DMS114 treated with DMSO at 0.1 percent for 48 hours (cell line): ENCODE measurements at regions not wholly inside any gene's neighbourhood (a gene's known extent, or its start where the extent isn't known, plus 50 kb on each side); places are given as distances from the start of the nearest gene placed in this dataset.
"Not testable (repeated sequence)": the region's sequence is repeated elsewhere in the genome, so short reads cannot be mapped to it uniquely, and the experiment has no call there.

Experiments used
- DNase-seq: peaks from one replicate; lab custom pipeline; 2025; ENCODE audit not compliant: unreplicated experiment; lab: John Stamatoyannopoulos, UW

DNA sequence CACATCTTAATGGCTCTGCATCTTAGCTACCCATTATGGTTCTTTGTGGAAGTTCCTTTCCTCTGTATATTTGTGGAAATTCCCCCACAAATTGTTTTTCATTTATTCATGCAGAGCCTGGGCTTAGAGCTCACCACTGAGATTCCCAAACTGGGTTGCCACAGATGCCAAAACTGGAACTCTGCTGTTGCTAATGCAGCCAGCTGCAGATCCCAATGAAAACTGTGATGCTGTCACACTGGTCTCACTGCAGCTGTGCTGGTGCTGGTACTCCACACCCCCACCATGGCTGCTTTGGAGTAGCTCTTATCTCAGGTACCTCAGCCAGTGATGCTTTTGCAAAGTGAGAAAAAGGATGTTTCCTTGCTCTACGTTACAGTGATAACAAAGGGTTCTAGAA, 87.7 kb downstream of the DCK start:
- no peak for DNase-seq

GRCh38 chr4:71093745-71094144, 100.3 kb downstream of the DCK start:
- no peak for DNase-seq

GRCh38 chr4:71094201-71094600, 100.8 kb downstream of the DCK start:
- no peak for DNase-seq

- no peak for DNase-seq
Observed at GRCh38 chr4:71095141-71095540, 101.7 kb downstream of the DCK start.

- no peak for DNase-seq
Observed at GRCh38 chr4:71095545-71095944, 102.1 kb downstream of the DCK start.

DNA sequence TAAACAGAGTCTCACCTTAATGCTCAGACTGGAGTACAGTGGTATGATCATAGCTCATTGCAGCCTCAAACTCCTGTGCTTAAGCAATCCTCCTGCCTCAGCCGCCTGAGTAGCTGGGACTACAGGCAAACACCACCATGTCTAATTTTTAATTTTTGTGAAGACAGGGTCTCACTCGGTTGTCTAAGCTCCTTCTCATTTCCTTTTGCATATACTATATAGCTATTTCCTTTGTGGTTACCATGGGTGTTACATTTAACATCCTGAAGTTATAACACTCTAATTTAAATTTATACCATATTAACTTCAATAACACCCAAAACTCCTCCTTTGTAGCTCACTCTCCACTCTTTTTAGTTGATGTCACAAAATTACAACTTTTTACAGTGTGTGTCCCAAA, 114.3 kb downstream of the DCK start:
- DNase-seq: no peak

GRCh38 chr4:71110499-71110898, 117.0 kb downstream of the DCK start:
- DNase-seq: no peak

GRCh38 chr4:71111133-71111532, 117.7 kb downstream of the DCK start:
- not testable (repeated sequence) for DNase-seq

- no peak for DNase-seq
Observed at GRCh38 chr4:71113294-71113693, 119.8 kb downstream of the DCK start.

GRCh38 chr4:71120831-71121524, 127.5 kb downstream of the DCK start:
- no peak for DNase-seq

DNA sequence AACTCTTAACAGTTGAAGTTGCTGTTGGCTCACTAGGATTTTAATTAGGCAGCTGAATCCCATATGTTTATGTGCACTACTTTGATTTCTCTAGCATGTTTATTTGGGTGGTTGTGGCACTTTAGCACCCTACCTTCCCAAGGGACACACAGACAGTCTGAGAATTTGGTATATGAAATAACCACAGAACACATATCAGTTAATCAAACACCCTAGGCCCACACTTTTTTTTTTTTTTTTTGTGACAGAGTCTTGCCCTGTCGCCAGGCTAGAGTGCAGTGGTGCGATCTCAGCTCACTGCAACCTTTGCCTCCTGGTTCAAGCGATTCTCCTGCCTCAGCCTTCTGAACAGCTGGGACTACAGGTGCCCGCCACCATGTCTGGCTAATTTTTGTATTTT, 130.5 kb downstream of the DCK start:
- DNase-seq: no peak

GRCh38 chr4:71125137-71125536, 131.7 kb downstream of the DCK start:
- DNase-seq: no peak

DNA sequence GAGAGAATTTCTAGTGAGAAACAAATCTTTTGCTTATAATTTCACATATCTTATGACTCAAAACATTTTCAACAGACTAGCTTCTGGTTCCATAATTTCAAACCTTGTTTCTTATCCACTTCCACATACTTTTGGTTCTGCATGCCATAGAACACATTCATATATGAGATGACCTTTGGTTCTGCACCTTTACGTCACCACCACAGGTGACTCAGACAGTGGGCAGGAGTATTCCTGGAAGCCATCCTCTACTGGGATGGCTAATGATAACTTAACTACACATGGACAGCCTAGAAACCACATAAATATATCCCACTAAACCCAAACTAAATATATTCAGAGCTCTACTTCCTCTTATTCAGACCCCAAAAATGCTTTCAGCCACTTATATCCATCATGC, 133.3 kb downstream of the DCK start:
- no peak for DNase-seq

- no peak for DNase-seq
Observed at GRCh38 chr4:71130827-71131603, 137.6 kb downstream of the DCK start.

DNA sequence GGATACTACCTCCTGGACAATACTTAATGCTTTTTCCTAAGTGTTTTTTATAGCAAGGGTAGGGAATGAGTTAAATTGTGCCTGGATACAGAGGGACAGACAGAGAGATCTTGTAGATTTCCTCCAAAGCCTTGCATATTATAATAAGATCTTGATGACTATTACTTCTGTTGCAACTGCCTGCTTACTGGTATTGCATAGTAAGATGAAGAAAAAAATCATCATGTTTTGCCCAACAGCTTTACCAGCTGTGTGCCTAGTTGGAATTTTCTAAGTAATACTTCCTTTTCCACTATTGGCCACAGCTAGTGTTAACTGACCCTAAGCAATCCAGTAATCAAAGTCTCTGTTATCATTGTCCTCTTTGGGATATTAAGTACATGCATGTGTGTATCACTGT, 139.0 kb downstream of the DCK start:
- no peak for DNase-seq

DNA sequence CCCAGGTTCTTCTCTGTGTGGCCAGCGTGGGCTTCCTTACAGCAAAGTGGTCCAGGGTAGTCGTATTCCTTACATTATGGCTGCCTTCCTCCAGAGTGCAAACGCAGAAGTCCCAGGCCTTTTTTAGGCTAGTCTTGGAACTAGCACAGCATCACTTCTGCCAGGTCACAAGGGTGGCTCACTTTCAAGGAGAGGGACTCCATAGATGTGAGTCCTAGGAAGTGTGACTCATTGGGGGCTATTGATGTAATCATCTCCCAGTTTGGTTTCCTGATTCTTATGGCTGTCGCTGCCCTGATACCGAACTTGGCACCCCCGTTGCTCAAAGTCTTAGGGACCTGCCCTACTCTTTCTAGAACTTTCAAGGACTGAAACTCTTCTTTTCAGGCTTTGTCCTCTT, 140.0 kb downstream of the DCK start:
- DNase-seq: no peak

DNA sequence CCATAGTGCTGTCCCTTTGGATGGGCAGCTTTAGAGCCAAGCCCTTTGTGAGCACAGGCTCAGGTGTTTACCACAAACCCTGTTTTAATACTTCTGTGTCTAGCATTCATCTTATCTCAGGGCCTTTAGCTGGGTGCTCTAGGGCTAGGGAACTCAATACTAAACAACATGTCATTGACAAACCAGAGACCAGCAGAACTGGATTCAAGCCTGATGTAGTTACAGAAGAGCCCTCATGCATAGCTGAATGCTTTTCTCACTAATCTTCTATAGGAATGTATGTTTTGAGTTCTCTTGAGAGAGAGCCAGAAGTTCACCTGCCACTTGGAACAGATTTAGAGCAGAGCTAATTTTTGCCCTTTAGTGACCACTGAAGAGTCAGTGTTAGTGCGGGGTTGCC, 142.6 kb downstream of the DCK start:
- DNase-seq: no peak

GRCh38 chr4:71138007-71138615, 144.7 kb downstream of the DCK start:
- DNase-seq: no peak

- no peak for DNase-seq
Observed at GRCh38 chr4:71140563-71140962, 147.1 kb downstream of the DCK start.

DNA sequence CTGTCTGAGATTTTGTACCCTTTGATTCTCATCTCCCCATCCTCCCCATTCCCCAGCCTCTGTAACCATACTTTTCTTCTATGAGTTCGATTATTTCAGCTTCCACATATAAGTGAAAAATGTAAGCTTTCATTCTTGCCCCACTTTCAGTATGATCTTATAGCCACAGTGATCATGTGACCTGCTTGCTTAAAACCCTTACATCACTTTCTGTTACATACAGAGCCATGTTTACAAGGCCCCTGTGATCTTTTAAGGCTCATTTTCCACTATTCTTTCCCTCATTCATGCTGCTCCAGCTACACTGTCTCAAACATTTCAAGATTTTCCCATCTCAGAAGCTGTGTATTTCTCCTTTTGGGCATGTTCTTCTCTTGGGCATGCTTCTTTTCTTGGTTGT, 147.7 kb downstream of the DCK start:
- no peak for DNase-seq

DNA sequence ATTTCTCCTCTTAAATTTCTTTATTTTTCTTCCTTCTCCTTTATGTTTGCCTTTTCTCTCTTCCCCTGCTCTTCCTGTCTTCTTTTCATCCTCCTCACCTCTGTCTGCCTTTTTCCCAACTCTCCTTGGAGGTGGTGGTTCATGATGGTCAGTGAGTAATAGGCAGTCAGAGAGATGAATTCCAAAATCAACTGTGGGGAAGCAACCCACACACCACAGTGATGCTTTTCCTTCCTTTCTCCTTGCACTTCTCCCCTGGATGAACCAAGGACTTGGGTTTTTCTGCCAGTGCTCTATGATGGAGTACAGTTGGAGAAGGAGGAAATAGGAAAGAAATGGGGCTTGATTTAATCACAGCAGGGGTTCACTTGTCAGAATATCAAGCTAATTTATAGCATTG, 153.8 kb downstream of the DCK start:
- DNase-seq: no peak

DNA sequence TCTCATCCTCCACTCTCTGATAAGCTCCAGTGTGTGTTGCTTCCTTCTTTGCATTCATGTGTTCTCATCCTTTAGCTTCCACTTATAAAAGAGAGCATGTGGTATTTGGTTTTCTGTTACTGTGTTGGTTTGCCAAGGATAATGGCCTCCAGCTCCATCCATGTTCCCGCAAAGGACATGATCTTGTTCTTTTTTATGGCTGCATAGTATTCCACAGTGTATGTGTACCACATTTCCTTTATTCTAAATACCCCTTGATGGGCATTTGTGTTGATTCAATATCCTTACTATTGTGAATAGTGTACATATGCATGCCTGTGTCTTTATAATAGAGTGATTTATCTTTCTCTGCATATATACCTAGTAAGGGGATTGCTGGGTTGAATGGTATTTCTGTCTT, 155.1 kb downstream of the DCK start:
- DNase-seq: no peak
